ENCODE measurements at regions not wholly inside any gene's neighbourhood (a gene's known extent, or its start where the extent isn't known, plus 50 kb on each side); places are given as distances from the start of the nearest gene placed in this dataset.
"Not testable (repeated sequence)": the region's sequence is repeated elsewhere in the genome, so short reads cannot be mapped to it uniquely, and the experiment has no call there.

DNA sequence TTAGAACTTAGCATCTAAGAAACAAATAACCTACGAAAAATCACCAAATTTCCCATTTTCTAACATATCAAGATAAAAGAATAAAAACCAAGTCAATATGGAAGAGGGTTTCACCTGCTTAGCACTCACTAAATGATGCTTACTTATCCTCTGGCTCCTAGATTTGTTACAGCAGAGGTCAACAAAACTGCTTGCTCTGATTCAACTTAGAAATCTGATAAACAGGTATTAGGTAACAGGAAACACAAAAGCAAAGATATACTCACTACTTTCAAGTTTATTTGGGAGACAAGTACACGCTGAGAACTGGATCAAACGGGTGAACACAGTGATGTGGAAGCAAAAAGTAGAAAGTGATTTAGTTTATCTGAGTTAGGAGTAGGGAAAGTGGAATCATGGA lies 235.7 kb upstream of the TARS1 start:
- FAIRE-seq (no peak), DNase-seq (ENCODE audit: low spot score) (no peak)

GRCh38 chr5:33205727-33206410 lies 234.9 kb upstream of the TARS1 start:
- no peak for FAIRE-seq
- no peak for DNase-seq (ENCODE audit: low spot score)

DNA sequence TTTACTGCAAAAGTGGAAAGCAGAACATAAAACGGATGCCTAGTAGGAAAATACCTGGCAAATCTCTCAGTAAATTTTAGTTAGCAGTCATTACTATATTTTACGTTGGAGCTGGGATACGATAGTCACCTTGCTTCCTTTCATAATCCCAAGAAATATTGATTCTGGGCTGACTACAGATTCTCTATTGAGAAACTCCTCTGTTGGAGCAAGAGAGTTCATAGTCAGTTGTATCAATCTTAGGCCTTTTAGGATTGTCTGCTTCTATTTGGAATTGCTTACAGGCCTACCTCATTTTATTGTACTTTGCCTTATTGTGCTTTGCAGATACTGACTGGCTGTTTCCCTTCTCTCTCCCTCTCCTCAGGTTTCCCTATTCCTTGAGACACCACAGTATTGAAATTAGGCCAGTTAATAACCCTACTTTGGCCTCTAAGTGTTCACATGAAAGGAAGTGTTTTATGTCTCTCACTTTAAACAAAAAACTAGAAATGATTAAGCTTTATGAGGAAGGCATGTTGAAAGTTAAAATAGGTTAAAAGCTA lies 233.7 kb upstream of the TARS1 start:
- DNase-seq (ENCODE audit: low spot score) (no peak), FAIRE-seq (no peak)

DNA sequence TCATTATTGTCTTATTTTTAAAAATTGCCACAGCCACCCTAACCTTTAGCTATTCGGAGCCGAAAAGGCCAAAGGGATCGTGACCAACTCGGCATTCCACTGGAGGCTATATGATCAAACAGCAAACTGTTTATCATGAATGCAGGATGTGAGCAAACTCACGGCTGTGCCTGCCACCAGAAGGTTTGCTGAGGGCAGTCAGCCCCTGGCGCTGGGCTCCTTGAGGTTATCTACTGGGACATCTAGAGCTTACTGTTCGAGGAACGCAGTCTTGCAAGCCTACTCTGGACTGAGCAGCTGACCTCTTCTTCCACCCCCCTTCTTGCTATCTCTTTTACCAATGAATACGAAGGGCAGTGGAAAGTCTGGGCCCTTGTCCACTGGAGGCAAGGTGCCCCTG lies 231.5 kb upstream of the TARS1 start:
- DNase-seq (ENCODE audit: low spot score) (no peak), FAIRE-seq (no peak)

- DNase-seq (ENCODE audit: low spot score); FAIRE-seq: not testable (repeated sequence)
These were observed 230.5 kb upstream of the TARS1 start for GRCh38 chr5:33210221-33210620.

DNA sequence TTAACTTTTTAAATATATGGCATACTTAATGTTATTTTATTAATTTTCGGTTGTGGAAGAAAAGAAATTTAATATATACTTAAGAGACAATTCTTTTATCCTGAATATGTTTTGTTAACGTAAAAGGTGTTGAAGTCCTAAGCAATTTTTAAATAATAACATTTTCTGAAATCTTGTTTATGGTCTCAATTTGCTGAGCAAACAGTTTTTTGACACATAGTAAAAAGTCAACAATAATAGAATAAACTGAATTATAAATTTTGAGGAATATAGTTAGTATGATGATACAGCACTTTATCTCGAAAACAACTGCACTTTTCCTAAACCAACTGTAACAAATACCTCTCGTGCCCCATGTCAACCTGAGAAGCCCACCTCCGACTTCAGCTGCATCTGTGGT lies 229.8 kb upstream of the TARS1 start:
- no peak for FAIRE-seq
- no peak for DNase-seq (ENCODE audit: low spot score)

GRCh38 chr5:33212439-33212838 lies 228.3 kb upstream of the TARS1 start:
- FAIRE-seq, result no peak
- DNase-seq (ENCODE audit: low spot score), result no peak

GRCh38 chr5:33212900-33213299 lies 227.9 kb upstream of the TARS1 start:
- DNase-seq (ENCODE audit: low spot score) (no peak), FAIRE-seq (no peak)

GRCh38 chr5:33223563-33224284 lies 217.0 kb upstream of the TARS1 start:
- FAIRE-seq, result no peak
- no peak for DNase-seq (ENCODE audit: low spot score)

DNA sequence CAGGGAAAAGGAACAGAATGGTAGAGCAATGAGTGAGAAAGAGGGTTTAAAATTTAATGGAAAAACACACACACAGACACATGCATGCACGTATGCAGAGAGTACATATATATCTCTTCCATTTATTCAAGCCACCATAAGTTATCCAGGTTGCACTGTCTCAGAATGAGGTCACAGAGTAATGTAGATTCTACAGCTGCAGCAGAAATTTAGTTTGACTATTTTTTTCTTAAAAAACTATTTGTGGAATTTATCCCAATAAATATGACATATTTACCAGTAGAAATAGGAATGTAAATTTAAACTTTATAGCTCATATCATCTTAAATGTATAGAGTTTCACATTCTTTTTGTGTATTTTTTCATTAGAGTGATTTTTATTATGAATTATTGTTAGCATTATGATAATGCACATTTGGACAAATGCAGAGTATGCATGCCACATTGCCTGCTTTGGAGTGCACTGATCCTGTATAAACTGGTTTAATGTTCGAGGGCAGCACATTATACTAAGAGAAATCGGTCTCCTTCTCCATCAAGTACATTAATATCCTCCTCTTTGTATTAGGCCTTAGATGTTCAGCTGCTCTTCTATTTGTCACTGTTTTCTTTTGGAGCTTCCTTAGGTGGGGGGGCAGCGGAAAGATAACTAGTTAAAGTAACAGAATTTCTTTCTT lies 216.3 kb upstream of the TARS1 start:
- DNase-seq (ENCODE audit: low spot score) (no peak), FAIRE-seq (no peak)

- DNase-seq (ENCODE audit: low spot score) (no peak), FAIRE-seq (no peak)
These were observed 213.5 kb upstream of the TARS1 start for GRCh38 chr5:33227247-33227646.

DNA sequence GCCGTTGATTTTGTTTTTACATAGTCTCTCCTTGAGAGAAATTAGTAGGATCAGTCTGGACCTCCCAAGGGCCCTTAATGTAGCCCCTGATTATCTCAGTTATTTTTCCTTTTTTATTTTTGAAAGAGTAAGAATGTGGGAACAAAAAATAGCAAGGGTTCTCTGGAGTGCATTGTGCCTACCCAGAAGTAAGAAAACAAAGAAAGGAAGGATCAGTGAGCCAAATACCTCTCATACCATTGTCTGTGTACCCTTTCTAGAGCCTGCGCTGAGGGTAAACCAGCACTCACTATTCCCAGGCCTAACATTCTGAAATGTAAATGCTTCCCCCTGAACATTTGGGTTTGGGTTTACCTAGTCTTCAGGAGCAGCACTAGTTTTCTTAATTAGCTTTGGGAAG lies 213.0 kb upstream of the TARS1 start:
- FAIRE-seq (no peak), DNase-seq (ENCODE audit: low spot score) (no peak)

DNA sequence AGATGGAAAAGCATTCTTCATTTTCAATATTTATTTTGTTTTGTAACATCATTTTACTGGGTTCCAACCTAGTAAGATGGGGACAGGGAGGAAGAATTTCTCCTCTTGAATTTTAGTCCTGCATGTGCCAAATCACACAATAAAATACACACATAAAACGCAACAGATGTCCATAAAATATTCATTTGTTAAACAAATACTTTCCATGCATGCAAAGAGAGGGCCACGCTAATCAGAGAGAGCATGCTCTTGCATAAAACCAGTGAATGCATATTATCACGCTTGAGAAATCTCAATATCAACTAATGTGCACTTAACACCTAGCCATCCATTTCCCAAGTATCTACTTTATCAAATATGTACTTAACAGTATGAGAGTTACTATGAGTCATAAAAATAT lies 212.6 kb upstream of the TARS1 start:
- no peak for FAIRE-seq

GRCh38 chr5:33229216-33229615 lies 211.5 kb upstream of the TARS1 start:
- DNase-seq (ENCODE audit: low spot score) (no peak), FAIRE-seq (no peak)

More for the DNA sequence above, 212.6 kb upstream of the TARS1 start:
- DNase-seq (ENCODE audit: low spot score), result no peak

GRCh38 chr5:33230467-33231078 lies 210.2 kb upstream of the TARS1 start:
- FAIRE-seq, result no peak
- DNase-seq (ENCODE audit: low spot score), result no peak

DNA sequence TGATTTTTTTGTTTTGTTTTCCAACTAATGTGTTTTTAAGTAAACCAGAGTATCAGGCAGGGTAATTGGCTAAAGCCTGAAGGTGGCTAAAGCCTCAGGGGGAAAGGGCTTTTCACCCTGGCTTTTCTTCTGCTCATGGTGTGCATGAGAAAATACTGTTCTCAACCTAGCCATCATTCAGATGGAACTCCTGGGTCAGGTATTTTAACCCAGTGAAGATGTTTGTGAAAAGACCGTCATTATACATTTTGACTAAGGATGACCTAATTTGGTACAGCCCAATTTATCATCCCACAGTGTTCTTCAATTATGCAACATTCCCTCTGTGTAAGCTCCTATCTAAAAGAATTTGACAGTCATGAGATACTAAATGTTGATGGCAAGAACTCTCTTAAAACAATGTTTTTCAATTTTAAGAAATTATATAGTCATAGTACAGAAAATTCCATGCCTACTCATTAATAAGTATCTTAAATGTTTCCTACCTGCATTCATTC lies 209.5 kb upstream of the TARS1 start:
- no peak for DNase-seq (ENCODE audit: low spot score)
- FAIRE-seq, result no peak

GRCh38 chr5:33231935-33232334 lies 208.8 kb upstream of the TARS1 start:
- DNase-seq (ENCODE audit: low spot score) (no peak), FAIRE-seq (no peak)

DNA sequence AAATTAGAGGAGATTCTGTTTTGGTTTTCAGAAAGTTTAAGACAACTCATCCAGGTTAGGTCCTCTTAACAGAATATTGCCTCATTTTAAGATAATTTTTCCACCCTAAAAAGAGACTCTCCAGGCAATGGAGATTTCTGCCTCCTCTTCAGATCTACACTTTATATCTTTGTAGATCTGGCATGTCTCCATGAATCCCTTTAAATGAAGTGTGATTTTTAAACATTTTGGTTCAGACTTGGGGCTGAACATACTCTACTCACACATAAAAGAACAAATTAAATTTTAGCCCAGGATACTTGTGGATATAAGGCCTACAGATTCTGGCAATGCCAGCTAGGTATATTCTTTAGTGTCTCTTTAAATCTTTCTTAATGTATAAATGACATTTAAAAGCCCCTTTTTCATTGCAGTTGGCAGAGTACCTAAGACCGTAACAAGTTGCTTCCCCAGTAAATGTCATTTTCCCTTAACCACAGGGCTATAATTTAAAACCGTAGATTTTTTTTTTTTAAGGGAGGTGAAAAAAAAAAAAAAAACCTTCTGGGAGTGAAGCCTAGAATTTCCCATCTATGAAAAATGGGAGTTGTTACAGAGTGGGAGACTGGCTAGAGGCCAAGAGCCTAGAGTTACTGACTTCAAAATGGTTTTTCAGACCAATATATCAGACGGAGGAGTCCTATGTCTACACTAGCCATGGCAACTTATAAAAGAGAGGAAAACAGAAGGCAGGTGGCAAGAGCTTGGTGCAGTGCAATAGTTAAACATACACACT lies 207.8 kb upstream of the TARS1 start:
- DNase-seq (ENCODE audit: low spot score) (no peak), FAIRE-seq (no peak)

GRCh38 chr5:33235304-33235703 lies 205.5 kb upstream of the TARS1 start:
- DNase-seq (ENCODE audit: low spot score) (no peak), FAIRE-seq (no peak)

- FAIRE-seq (no peak), DNase-seq (ENCODE audit: low spot score) (no peak)
These were observed 204.9 kb upstream of the TARS1 start for GRCh38 chr5:33235824-33236223.

GRCh38 chr5:33237471-33237870 lies 203.3 kb upstream of the TARS1 start:
- FAIRE-seq (no peak), DNase-seq (ENCODE audit: low spot score) (no peak)

All from urothelium cell line (cell line).